Lower leg skin (tissue), 3 donors: ENCODE measurements at regions not wholly inside any gene's neighbourhood (a gene's known extent, or its start where the extent isn't known, plus 50 kb on each side); places are given as distances from the start of the nearest gene placed in this dataset.

ENCODE experiments used
- CTCF ChIP-seq, 3 donors: fragments of 450-650 bp; IDR thresholded peaks; one replicate each; pipeline ENCODE4 v1.5.1; 2016; ENCODE audit warnings: antibody characterized with exemption in 3 of 3, mild to moderate bottlenecking in 3 of 3, moderate library complexity in 2 of 3
- POLR2A ChIP-seq, 2 donors: fragments of 450-650 bp; IDR thresholded peaks; one replicate each; pipeline ENCODE4 v1.6.1; 2016 to 2017; ENCODE audit warnings: antibody characterized with exemption in 2 of 2, mild to moderate bottlenecking in 1 of 2, moderate library complexity in 1 of 2

- TF ChIP-seq CTCF (IDR thresholded peaks at IDR 0.05) = no peak
- TF ChIP-seq POLR2A (IDR thresholded peaks at IDR 0.05) = no peak
These were observed 325.0 kb downstream of the SATB1 start for GRCh38 chr3:18100121-18100520.
